IPS-18a (cell line): ENCODE measurements at regions not wholly inside any gene's neighbourhood (a gene's known extent, or its start where the extent isn't known, plus 50 kb on each side); places are given as distances from the start of the nearest gene placed in this dataset.

Experiments used
- H3K27ac ChIP-seq: one replicate; pipeline ENCODE4 v1.5.1; 2013; ENCODE audit warnings: low read length
- H3K27me3 ChIP-seq: one replicate; pipeline ENCODE4 v1.6.1; 2013; ENCODE audit warnings: mild to moderate bottlenecking, low read length; ENCODE audit not compliant: control insufficient read depth, insufficient read depth
- H3K36me3 ChIP-seq: one replicate; pipeline ENCODE4 v1.6.1; 2013; ENCODE audit warnings: low read depth, low read length; ENCODE audit not compliant: control insufficient read depth
- H3K4me1 ChIP-seq: one replicate; pipeline ENCODE4 v1.6.1; 2013; ENCODE audit warnings: low read depth, low read length; ENCODE audit not compliant: control insufficient read depth
- H3K4me3 ChIP-seq: one replicate; pipeline ENCODE4 v1.5.1; 2013; ENCODE audit warnings: low read length
- H3K9ac ChIP-seq: one replicate; pipeline ENCODE4 v1.6.1; 2013; ENCODE audit warnings: mild to moderate bottlenecking, low read length, moderate library complexity
- H3K9me3 ChIP-seq: one replicate; pipeline ENCODE4 v1.6.1; 2013; ENCODE audit warnings: low read depth, low read length; ENCODE audit not compliant: control insufficient read depth

DNA sequence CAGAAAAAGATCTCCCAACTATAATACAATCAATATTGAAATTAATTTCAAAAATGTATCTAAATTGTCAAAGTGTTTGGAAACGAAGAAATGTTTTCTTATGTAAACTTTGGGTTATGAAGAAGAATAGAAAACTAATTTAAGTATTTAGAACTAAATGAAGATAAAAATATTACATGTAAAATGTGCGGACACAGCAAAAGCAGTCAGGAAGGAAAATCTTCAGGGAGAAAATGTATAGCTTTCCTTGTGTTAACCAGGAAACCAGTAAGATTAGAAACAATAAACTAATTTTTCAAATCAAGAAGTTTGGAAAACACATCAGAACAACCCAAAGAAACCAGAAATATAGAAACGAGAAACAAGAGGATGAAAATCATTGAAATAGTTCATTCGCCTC lies 466.5 kb downstream of the BRD1 start:
- H3K4me1 ChIP-seq: no peaks in the 10 kb centered on the region
- H3K4me3 ChIP-seq: no peak overlapping the region
- no peaks in the 10 kb centered on the region for H3K36me3 ChIP-seq
- H3K27me3 ChIP-seq: no peaks in the 10 kb centered on the region
- H3K9me3 ChIP-seq: no peaks in the 10 kb centered on the region
- H3K9ac ChIP-seq: no peak overlapping the region
- H3K27ac ChIP-seq: no peak overlapping the region

DNA sequence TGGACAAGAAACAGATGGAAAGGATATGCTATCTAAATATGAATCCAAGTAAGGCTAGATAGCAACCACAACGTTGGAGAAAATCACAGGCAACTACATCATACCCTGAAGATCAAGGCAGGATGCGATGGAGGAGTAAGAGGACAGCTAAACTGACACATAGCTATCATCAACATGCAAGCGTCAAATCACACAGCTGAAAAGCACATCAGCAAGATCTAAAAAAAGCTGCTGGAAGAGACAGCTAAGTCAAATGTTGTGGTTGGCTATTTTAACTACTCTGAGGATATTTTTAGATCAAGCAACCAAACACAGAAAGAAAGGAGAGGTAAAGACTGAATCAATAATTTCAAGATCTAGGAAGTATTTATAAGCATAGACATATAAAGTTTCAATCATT lies 466.9 kb downstream of the BRD1 start:
- H3K27me3 ChIP-seq: no peaks in the 10 kb centered on the region
- no peaks in the 10 kb centered on the region for H3K36me3 ChIP-seq
- H3K27ac ChIP-seq: no peak overlapping the region
- H3K9ac ChIP-seq: no peak overlapping the region
- no peaks in the 10 kb centered on the region for H3K4me1 ChIP-seq
- H3K4me3 ChIP-seq: no peak overlapping the region
- no peaks in the 10 kb centered on the region for H3K9me3 ChIP-seq

DNA sequence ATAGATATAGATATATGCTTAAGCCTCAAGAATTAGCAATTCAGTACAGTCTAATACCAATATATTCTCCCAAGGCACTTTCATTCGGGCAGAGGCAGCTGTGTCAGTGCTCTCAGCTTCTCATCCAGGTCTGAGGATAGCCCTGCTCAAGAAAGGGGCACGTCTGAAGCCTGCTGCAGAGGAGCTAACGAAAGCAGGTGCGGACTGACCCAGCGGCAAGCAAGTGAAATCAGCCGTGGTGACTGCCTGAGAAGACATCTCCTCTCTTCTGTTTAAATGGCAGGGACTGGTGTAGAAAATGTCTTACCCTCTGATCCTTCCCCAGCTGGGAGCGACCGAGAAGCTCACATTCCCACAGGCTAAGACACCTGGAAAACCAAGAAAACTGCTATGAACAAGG lies 468.6 kb downstream of the BRD1 start:
- Histone ChIP-seq H3K27me3 (no peaks in the 10 kb centered on the region), H3K4me1 (no peaks in the 10 kb centered on the region), H3K27ac (no peak overlapping the region), H3K36me3 (no peaks in the 10 kb centered on the region), H3K9ac (no peak overlapping the region), H3K4me3 (no peak overlapping the region), H3K9me3 (no peaks in the 10 kb centered on the region)

DNA sequence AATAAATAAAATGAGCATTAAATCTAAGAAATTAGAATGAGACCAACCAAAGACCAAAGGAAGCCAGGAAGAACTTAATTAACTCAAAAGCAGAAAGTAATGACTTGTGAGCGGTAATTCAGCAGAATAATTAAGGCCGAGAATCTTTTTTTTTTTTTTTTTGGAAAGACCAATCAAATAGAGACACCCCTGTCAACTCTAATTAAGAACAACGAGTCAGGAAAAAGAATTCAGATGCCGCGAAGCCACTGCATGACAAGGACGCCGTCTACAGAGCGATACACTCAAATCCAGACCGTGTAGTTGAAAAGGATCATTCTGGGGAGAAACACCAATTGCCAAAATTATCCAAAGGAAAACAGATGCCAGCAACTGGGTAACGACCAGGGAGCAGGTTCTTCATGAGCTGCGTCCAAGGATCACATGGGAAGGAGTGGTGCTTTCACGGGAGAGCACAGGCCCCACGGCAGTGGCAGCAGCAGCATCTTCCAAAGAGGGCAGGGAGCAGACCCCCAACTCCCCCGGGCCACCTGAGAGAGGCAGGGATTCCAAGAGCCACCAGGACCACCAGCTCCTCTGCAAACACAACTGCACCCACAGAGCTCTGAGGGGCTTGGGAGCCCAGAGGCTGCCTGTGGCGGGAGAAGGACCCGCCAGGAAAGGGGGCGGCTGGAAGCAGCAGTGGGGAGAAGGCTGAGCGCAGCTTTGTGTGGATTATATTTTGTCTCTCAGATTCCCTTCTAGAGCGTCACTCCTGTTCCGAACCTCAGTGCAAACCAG lies 469.8 kb downstream of the BRD1 start:
- Histone ChIP-seq H3K4me1 (no peaks in the 10 kb centered on the region), H3K27me3 (no peaks in the 10 kb centered on the region), H3K4me3 (no peak overlapping the region), H3K27ac (no peak overlapping the region), H3K36me3 (no peaks in the 10 kb centered on the region), H3K9me3 (no peaks in the 10 kb centered on the region), H3K9ac (no peak overlapping the region)

DNA sequence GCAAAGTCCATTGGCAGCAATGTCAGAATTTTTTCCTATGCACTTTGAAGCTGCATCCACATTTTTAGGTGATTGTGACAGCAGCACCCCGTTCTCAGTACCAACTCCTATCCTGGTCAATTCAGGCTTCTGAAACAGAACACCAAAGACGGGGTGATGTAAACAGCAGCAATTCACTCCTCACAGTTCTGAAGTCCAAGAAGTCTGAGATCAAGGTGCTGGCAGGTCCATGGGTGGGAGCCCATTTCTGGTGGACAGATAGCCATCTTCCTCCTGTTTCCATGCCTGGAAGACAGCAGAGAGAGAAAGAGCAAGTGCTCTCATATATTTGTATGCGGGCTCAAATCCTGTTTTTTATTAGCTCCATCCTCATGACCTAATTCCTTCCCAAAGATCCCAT lies 471.2 kb downstream of the BRD1 start:
- Histone ChIP-seq H3K27ac (no peak overlapping the region), H3K36me3 (no peaks in the 10 kb centered on the region), H3K4me1 (no peaks in the 10 kb centered on the region), H3K9ac (no peak overlapping the region), H3K4me3 (no peak overlapping the region), H3K27me3 (no peaks in the 10 kb centered on the region), H3K9me3 (no peaks in the 10 kb centered on the region)

DNA sequence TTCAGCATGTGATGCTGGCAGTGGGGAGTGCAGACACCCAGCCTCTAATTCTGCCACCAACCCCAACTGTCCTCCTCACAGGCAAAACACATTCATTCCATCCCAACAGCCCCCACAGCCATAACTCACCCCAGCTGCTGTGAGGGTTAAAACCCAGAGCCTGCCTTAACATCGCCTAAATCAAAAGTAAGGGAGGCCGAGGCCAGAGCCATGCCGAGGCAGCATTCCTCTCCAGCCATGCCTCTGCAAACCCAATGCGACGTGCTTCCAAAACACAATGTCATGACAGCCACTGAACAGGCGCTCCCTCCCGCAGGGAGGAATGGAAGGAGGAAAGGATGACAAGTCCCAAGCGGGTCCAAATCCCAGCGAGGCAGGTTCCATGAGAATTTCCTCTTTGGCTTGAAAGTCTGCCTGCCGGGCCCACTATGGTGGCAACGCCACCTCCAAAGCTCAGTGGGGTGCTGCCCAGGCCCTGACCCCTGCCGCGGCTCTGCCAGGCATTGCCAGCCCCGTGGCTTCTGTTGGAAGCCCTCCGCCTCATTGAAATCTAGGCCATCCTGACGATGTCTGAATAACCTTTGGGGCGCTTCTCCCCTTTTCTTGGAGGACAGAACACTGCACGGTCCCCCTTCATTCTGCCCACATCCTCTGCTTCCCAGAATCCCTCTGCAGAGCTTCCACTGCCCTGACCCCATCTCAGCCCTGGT lies 472.3 kb downstream of the BRD1 start:
- Histone ChIP-seq H3K9me3 (no peaks in the 10 kb centered on the region), H3K9ac (no peak overlapping the region), H3K4me3 (no peak overlapping the region), H3K27ac (no peak overlapping the region), H3K4me1 (no peaks in the 10 kb centered on the region), H3K27me3 (no peaks in the 10 kb centered on the region), H3K36me3 (no peaks in the 10 kb centered on the region)

DNA sequence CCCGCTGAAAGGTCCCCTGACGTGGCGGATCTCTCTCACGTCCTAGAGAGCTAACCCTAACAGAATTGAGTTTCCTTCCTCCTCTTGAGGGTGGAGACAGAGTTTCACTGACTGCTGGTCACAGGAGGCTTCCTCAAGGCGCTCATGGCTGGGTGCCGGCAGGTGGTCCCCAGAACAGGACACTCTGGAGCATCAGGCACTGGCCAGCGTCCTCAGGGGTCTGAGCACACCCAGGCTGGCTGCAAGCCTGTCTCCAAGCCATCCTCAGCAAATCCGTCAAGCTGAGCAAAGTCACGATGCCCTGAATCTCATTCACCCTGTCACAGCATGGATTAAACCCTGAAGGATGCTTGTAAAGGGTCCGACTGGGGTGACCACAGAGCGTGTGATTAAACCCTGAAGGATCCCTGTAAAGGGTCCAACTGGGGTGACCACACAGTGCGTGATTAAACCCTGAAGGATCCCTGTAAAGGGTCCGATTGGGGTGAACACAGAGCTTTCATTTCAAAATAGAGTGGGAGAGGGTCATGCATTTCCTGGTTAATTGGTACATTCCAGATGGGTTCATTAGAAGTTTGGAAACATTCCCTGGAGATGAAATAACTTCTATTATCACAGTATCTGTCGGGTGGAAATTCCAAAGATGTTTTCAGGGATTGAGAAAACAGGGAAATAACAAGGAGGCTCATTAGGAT lies 473.0 kb downstream of the BRD1 start:
- H3K27ac ChIP-seq: no peak overlapping the region
- no peak overlapping the region for H3K4me3 ChIP-seq
- no peak overlapping the region for H3K9ac ChIP-seq
- H3K27me3 ChIP-seq: no peaks in the 10 kb centered on the region
- no peaks in the 10 kb centered on the region for H3K36me3 ChIP-seq
- no peaks in the 10 kb centered on the region for H3K4me1 ChIP-seq
- H3K9me3 ChIP-seq: no peaks in the 10 kb centered on the region

DNA sequence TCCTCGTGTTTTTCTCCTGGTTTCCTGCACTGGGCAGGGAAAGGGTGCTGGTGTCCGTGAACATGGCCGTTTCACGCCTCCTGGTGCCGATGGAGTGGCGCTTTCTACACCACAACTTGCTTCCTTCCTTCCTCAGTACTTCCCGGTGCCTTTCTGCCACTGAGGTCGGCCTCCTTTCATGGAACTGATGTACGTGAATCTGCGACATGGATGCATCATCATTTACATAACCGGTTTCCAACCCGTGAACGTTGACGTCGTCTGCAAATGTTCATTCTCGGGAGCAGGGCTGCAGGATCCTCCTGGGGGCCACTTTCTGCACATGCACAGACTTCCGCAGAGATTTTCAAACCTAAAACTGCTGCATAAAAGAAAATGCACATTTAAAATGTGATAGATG lies 474.4 kb downstream of the BRD1 start:
- no peak overlapping the region for H3K27ac ChIP-seq
- no peaks in the 10 kb centered on the region for H3K9me3 ChIP-seq
- H3K4me3 ChIP-seq: no peak overlapping the region
- H3K9ac ChIP-seq: no peak overlapping the region
- no peaks in the 10 kb centered on the region for H3K27me3 ChIP-seq
- H3K4me1 ChIP-seq: no peaks in the 10 kb centered on the region
- H3K36me3 ChIP-seq: no peaks in the 10 kb centered on the region

DNA sequence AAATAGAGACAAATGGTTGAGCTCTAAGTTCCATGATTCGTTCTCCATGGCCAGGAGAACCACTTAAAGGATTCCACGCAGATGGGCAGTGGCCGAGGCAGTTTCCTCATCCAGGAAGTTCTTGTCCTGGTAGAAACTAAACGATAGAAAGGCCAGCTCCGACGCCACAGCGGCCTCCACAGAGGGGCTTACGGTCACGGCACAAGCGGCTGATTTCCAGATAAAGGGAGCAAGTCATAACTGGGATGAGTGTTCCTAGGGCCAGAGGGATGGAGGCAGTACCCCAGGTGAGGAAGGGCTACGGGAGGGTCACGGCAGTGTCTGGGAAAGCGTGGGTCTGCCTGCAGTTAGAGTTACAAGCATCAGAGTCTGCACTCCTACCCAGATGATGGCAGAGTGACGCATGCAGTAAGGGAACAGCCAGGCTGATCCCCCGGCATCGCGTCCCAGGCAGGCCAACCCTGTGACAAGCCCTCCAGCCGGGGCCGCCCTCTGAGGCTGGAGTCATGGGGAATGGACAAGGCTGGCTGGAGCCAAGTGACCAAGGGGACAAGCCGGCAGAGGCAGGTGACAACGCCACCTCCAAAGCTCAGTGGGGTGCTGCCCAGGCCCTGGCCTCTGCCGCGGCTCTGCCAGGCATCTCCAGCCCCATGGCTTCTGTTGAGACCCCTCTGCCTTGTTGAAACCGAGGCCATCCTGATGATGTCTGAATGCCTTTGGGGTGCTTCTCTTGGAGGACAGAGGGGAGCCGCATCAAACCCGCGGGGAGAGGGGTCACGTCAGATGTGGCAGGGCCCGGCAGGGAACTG lies 475.1 kb downstream of the BRD1 start:
- Histone ChIP-seq H3K9me3 (no peaks in the 10 kb centered on the region), H3K27me3 (no peaks in the 10 kb centered on the region), H3K36me3 (no peaks in the 10 kb centered on the region), H3K27ac (no peak overlapping the region), H3K4me1 (no peaks in the 10 kb centered on the region), H3K4me3 (no peak overlapping the region), H3K9ac (no peak overlapping the region)

DNA sequence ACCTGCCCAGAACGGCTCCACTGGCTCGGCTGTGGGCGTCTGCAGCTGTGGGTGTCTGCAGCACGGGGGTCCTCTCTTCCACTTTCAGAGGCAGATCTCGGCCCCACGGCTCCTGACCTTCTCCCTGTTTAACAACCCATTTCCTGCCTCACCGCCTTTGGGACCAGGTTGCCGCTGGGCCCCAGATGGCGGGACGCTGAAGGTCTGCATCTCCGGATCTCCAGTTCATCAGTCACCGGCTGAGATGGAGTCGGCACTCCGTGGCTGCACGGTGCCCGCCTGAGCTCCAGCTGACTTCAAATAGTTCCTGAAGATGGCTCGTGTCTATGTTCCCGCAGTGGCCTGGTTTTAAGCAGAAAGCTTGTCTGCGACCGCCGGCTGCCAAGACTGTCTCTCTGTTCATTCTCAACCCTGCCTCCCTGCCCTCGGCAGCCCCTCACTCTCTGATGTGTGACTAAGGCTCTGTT lies 475.9 kb downstream of the BRD1 start:
- no peaks in the 10 kb centered on the region for H3K9me3 ChIP-seq
- no peak overlapping the region for H3K9ac ChIP-seq
- H3K4me3 ChIP-seq: no peak overlapping the region
- H3K4me1 ChIP-seq: no peaks in the 10 kb centered on the region
- H3K27me3 ChIP-seq: no peaks in the 10 kb centered on the region
- no peaks in the 10 kb centered on the region for H3K36me3 ChIP-seq
- no peak overlapping the region for H3K27ac ChIP-seq

DNA sequence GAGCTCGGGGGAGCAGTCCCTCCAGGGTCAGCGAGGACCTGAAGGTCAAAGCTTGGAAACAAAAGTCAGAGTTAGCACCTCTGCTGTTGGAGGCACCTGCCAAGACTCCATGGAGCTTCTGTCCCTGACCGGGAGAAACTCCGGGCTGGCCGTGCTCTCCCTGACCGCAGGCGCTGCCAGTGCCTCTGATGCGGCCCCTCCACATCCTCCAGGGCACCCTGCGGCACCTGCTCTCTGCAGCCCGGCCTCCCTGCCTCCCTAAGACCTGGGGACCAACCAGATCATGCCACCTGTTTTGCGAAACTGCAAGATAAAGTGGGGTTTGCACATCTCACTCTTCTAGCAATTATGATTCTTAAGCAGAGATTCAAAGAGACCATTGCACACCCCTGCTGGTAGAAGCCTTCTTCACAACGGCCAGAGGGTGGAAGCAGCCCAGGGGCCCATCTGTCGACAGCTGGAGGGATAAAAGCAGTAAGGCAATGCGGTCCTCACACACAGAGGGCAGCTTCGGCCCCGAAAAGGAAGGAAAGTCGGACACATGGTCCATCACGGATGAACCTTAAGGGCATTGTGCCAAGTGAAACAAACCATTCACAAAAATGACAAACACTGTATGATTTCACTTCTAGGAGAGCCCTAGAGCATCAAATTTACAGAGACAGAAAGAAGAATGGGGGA lies 477.1 kb downstream of the BRD1 start:
- no peak overlapping the region for H3K9ac ChIP-seq
- no peaks in the 10 kb centered on the region for H3K36me3 ChIP-seq
- no peaks in the 10 kb centered on the region for H3K9me3 ChIP-seq
- H3K27me3 ChIP-seq: no peaks in the 10 kb centered on the region
- H3K27ac ChIP-seq: no peak overlapping the region
- H3K4me3 ChIP-seq: no peak overlapping the region
- H3K4me1 ChIP-seq: no peaks in the 10 kb centered on the region
